ENCODE measurements at regions not wholly inside any gene's neighbourhood (a gene's known extent, or its start where the extent isn't known, plus 50 kb on each side); places are given as distances from the start of the nearest gene placed in this dataset.

DNA sequence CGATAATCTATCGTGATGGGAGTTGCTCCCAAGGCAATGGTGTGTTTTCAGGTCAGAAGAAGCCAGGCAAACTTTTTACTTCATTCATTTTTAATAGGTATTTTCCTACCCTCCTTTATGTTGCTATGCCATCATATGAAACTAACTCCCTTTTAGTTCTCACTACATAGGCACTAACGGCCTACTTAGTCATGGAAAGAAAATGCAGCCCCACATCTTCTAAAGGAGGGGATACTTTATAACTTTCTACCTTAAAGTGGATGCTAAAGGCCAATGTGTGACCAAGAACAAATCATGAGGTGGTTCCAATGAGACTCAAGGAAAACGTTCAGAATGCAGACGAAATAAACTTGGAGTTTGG lies 193.8 kb downstream of the FOXA2 start (continued):
- TF ChIP-seq SAP30 (IDR thresholded peaks at IDR 0.05; ENCODE audit: insufficient read depth, insufficient replicate concordance, low read length) (no peak), RNF2 (IDR thresholded peaks at IDR 0.05; ENCODE audit: borderline replicate concordance, low read depth, low read length, missing control alignments, poor library complexity, severe bottlenecking) (no peak), BACH1 (IDR thresholded peaks at IDR 0.05; ENCODE audit: low read length) (no peak)
- TF ChIP-seq, protein P1, sequence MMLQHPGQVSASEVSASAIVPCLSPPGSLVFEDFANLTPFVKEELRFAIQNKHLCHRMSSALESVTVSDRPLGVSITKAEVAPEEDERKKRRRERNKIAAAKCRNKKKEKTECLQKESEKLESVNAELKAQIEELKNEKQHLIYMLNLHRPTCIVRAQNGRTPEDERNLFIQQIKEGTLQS (IDR thresholded peaks at IDR 0.05; ENCODE audit: insufficient read depth, low read depth, low read length) = no peak

Measured in H1 (cell line).